Endothelial cell of umbilical vein (primary cell): ENCODE measurements at regions not wholly inside any gene's neighbourhood (a gene's known extent, or its start where the extent isn't known, plus 50 kb on each side); places are given as distances from the start of the nearest gene placed in this dataset.

Source experiments
- BruUV-seq: library from RNA; stranded (reverse); fragments of 400-500 nt; replicated peaks from 2 replicates; lab custom pipeline; 2021; lab: Mats Ljungman, UMichigan
- CTCF ChIA-PET: fragments of 300-600, 350-600 bp; sonication (Branson Sonifier 250); formaldehyde crosslinking; loops from one replicate; lab custom pipeline; 2021; ENCODE audit warnings: antibody characterized with exemption, inconsistent platforms; lab: Charles Lee
- POLR2A ChIA-PET: fragments of 300-600, 350-600 bp; sonication (Branson Sonifier 250); formaldehyde crosslinking; loops from one replicate; lab custom pipeline; 2021; ENCODE audit warnings: antibody characterized with exemption, inconsistent platforms; lab: Charles Lee
- DNase-seq: peaks from one replicate; pipeline ENCODE4 v3.0.0-alpha.2; 2011; ENCODE audit warnings: low read depth, low spot score
- FAIRE-seq: peaks from 2 replicates; lab custom pipeline; 2011; peaks lifted over from hg19 to GRCh38; lab: Jason Lieb, UNC
- H2AFZ ChIP-seq: 2 replicates; pipeline ENCODE4 v1.6.0; 2012; ENCODE audit warnings: low read depth, low read length, control low read depth, inconsistent platforms
- H3K27ac ChIP-seq: 2 replicates; pipeline ENCODE4 v1.5.1; 2011; ENCODE audit warnings: low read depth, mild to moderate bottlenecking, control low read depth, low read length, moderate library complexity; ENCODE audit not compliant: insufficient read depth
- H3K27me3 ChIP-seq, 2 experiments: 2 replicates each; pipeline versions ENCODE4 v1.6.0 to v1.6.1; 2011; ENCODE audit warnings: low read length in 2 of 2, mixed read lengths in 1 of 2; ENCODE audit not compliant: control insufficient read depth in 2 of 2, insufficient read depth in 2 of 2
- H3K36me3 ChIP-seq, 2 experiments: 2 replicates in 1 of 2; 3 replicates in 1 of 2; pipeline ENCODE4 v1.5.1; 2011; ENCODE audit warnings: low read length in 2 of 2, mild to moderate bottlenecking in 1 of 2, moderate library complexity in 1 of 2; ENCODE audit not compliant: control insufficient read depth in 2 of 2, insufficient read depth in 2 of 2; ENCODE audit errors: extremely low read depth in 1 of 2
- H3K4me1 ChIP-seq: 3 replicates; pipeline ENCODE4 v1.5.1; 2011; ENCODE audit warnings: mild to moderate bottlenecking, low read length; ENCODE audit not compliant: control insufficient read depth, insufficient read depth; ENCODE audit errors: extremely low read depth
- H3K4me2 ChIP-seq: 2 replicates; pipeline ENCODE4 v1.6.1; 2011; ENCODE audit warnings: low read length, control low read depth, mixed read lengths; ENCODE audit not compliant: insufficient read depth
- H3K4me3 ChIP-seq, 3 experiments: fragments of 200-600 bp in 1 of 3; sonication (generic), shearing (Covaris generic) in 1 of 3; replicated peaks in 1 of 3; 2 replicates each; pipeline ENCODE4 v1.5.1; 2011 to 2016; ENCODE audit warnings: control low read depth in 3 of 3, low read length in 3 of 3, mild to moderate bottlenecking in 2 of 3, inconsistent platforms in 1 of 3, low read depth in 1 of 3, moderate library complexity in 1 of 3; ENCODE audit not compliant: insufficient read depth in 1 of 3
- H3K79me2 ChIP-seq: 2 replicates; pipeline ENCODE4 v1.6.0; 2012; ENCODE audit warnings: low read length, inconsistent platforms; ENCODE audit not compliant: control insufficient read depth, insufficient read depth
- H3K9ac ChIP-seq: replicated peaks from 2 replicates; pipeline ENCODE3; 2011; ENCODE audit warnings: low read length, control low read depth; ENCODE audit not compliant: insufficient read depth; ENCODE audit errors: extremely low read depth
- H3K9me1 ChIP-seq: replicated peaks from 3 replicates; pipeline ENCODE4 v1.6.0; 2011; ENCODE audit warnings: mild to moderate bottlenecking, low read length; ENCODE audit not compliant: control insufficient read depth, insufficient read depth; ENCODE audit errors: extremely low read depth
- H3K9me3 ChIP-seq: replicated peaks from 2 replicates; pipeline ENCODE4 v1.5.1; 2012; ENCODE audit warnings: low read length, inconsistent platforms; ENCODE audit not compliant: control insufficient read depth, insufficient read depth
- H4K20me1 ChIP-seq: replicated peaks from 2 replicates; pipeline ENCODE3; 2011; ENCODE audit warnings: mild to moderate bottlenecking, low read length; ENCODE audit not compliant: control insufficient read depth, insufficient read depth; ENCODE audit errors: extremely low read depth
- EZH2 ChIP-seq: IDR thresholded peaks from 2 replicates; pipeline ENCODE4 v1.6.1; 2012; ENCODE audit warnings: borderline replicate concordance, low read depth, mild to moderate bottlenecking, moderate library complexity, low read length, inconsistent platforms; ENCODE audit not compliant: severe bottlenecking
- FOS ChIP-seq: IDR thresholded peaks from 2 replicates; pipeline ENCODE4 v1.6.1; 2011; ENCODE audit warnings: mild to moderate bottlenecking, low read length, moderate library complexity, borderline replicate concordance; ENCODE audit not compliant: insufficient read depth
- GATA2 ChIP-seq: IDR thresholded peaks from 2 replicates; pipeline ENCODE4 v1.7.0; 2011; ENCODE audit warnings: low read depth, mild to moderate bottlenecking, moderate library complexity, mixed read lengths, low read length; ENCODE audit not compliant: insufficient read length, insufficient read depth
- JUN ChIP-seq: IDR thresholded peaks from 2 replicates; pipeline ENCODE4 v1.6.1; 2011; ENCODE audit warnings: borderline replicate concordance, low read depth; ENCODE audit not compliant: insufficient read length, insufficient read depth
- MYC ChIP-seq: IDR thresholded peaks from one replicate; pipeline ENCODE4 v1.6.1; 2011; ENCODE audit warnings: mild to moderate bottlenecking, low read depth, low read length
- POLR2A ChIP-seq: IDR thresholded peaks from 2 replicates; pipeline ENCODE4 v1.6.1; 2012; ENCODE audit warnings: low read depth, mild to moderate bottlenecking, control low read depth, low read length
- POLR2AphosphoS5 ChIP-seq: IDR thresholded peaks from 2 replicates; pipeline ENCODE4 v1.6.1; 2012; ENCODE audit warnings: low read depth, mild to moderate bottlenecking, control low read depth, low read length, moderate library complexity; ENCODE audit not compliant: insufficient read depth
- dilution Hi-C: fragments of 300-500 bp; cut with MboI; formaldehyde crosslinking; loops from one replicate; pipeline ENCODE4 v1.15.0; 2019; ENCODE audit warnings: low sequenced_read_pairs; ENCODE audit not compliant: extremely low pct_ligation_motif_present
- intact Hi-C: fragments of 100-400 bp; cut with micrococcal nuclease; formaldehyde crosslinking; loops from one replicate; pipeline ENCODE4 v1.10.0; 2022
- TF ChIP-seq, protein P1 (sequence below), 2 donors: IDR thresholded peaks; 1 replicate in 1 of 2; 2 replicates in 1 of 2; pipeline ENCODE4 v1.5.1; 2011; ENCODE audit warnings: low read length in 2 of 2, mild to moderate bottlenecking in 2 of 2, moderate library complexity in 2 of 2, control low read depth in 1 of 2, inconsistent platforms in 1 of 2, low read depth in 1 of 2; ENCODE audit not compliant: insufficient read depth in 1 of 2; ENCODE audit errors: extremely low read depth in 1 of 2

DNA sequence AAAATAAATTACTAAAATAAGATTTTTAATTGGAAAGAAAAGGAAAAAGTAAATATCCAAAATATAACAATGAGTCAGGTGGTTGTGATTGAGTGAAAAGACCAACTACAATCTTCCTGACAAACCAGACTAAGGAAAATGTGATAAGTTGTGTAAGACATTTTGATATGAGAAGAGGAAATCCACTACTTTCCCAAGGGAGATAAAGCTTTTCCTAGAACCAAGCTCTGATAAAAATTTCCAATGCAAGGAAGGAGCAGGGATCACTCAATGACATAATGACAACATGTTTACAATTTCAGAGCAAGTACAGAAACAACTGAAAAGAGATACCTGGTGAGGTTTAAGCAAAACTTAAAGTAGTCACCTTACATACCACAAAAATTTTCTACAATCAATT is 305.1 kb upstream of the RASGEF1B start:
- intact Hi-C loops (no loop called here), dilution Hi-C loops (no loop called here)
- DNase-seq: no peak
- no peak for FAIRE-seq
- Histone ChIP-seq H3K9me3 (no peaks in the 10 kb centered on the region), H3K27me3 (no peaks in the 10 kb centered on the region), H3K79me2 (no peaks in the 10 kb centered on the region), H3K9me1 (no peaks in the 10 kb centered on the region), H3K27ac (no peak overlapping the region), H4K20me1 (no peaks in the 10 kb centered on the region), H3K4me1 (no peaks in the 10 kb centered on the region), H3K9ac (no peak overlapping the region), H3K4me3 (no peak overlapping the region), H3K4me2 (no peak overlapping the region), H3K36me3 (no peaks in the 10 kb centered on the region), H2AFZ (no peak overlapping the region)
- TF ChIP-seq POLR2AphosphoS5: no peak
- TF ChIP-seq GATA2: no peak
- no peak for TF ChIP-seq JUN
- TF ChIP-seq MYC: no peak
- TF ChIP-seq, protein P1, sequence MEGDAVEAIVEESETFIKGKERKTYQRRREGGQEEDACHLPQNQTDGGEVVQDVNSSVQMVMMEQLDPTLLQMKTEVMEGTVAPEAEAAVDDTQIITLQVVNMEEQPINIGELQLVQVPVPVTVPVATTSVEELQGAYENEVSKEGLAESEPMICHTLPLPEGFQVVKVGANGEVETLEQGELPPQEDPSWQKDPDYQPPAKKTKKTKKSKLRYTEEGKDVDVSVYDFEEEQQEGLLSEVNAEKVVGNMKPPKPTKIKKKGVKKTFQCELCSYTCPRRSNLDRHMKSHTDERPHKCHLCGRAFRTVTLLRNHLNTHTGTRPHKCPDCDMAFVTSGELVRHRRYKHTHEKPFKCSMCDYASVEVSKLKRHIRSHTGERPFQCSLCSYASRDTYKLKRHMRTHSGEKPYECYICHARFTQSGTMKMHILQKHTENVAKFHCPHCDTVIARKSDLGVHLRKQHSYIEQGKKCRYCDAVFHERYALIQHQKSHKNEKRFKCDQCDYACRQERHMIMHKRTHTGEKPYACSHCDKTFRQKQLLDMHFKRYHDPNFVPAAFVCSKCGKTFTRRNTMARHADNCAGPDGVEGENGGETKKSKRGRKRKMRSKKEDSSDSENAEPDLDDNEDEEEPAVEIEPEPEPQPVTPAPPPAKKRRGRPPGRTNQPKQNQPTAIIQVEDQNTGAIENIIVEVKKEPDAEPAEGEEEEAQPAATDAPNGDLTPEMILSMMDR (IDR thresholded peaks at IDR 0.05; ENCODE audit: extremely low read depth in 1 of 2, insufficient read depth in 1 of 2, low read depth in 1 of 2, low read length in 2 of 2): no peak
- ChIA-PET CTCF (no interaction called here), POLR2A (no interaction called here)
- BruUV-seq: no TSS peak

- CTCF ChIA-PET: no interaction called here
- dilution Hi-C loops: no loop called here
- Histone ChIP-seq H3K4me1 (no peaks in the 10 kb centered on the region), H3K4me2 (no peak overlapping the region), H2AFZ (no peak overlapping the region), H3K27ac (no peak overlapping the region), H3K36me3 (no peaks in the 10 kb centered on the region), H3K9me3 (no peaks in the 10 kb centered on the region), H3K9ac (no peak overlapping the region), H3K27me3 (no peaks in the 10 kb centered on the region), H3K79me2 (no peaks in the 10 kb centered on the region), H3K9me1 (no peaks in the 10 kb centered on the region), H3K4me3 (no peak overlapping the region), H4K20me1 (no peaks in the 10 kb centered on the region)
- POLR2A ChIA-PET: no interaction called here
- intact Hi-C loops: no loop called here
- no peak for FAIRE-seq
- BruUV-seq: no TSS peak
- no peak for TF ChIP-seq FOS
- no peak for TF ChIP-seq POLR2A
- no peak for TF ChIP-seq GATA2
- TF ChIP-seq EZH2: no peak
- DNase-seq: no peak
Measured at GRCh38 chr4:81773557-81773956, 301.9 kb upstream of the RASGEF1B start.
